B cell (primary cell): ENCODE measurements at regions not wholly inside any gene's neighbourhood (a gene's known extent, or its start where the extent isn't known, plus 50 kb on each side); places are given as distances from the start of the nearest gene placed in this dataset.

Source experiments
- CTCF ChIP-seq: fragments of 200-600 bp; IDR thresholded peaks from one replicate; pipeline ENCODE4 v1.8.0; 2022; ENCODE audit warnings: antibody characterized with exemption, mild to moderate bottlenecking
- EZH2 ChIP-seq: IDR thresholded peaks from 2 replicates; pipeline ENCODE4 v1.6.1; 2012; ENCODE audit warnings: borderline replicate concordance, low read depth, mild to moderate bottlenecking, moderate library complexity, low read length; ENCODE audit not compliant: insufficient read depth, poor library complexity, severe bottlenecking

- no peak for TF ChIP-seq CTCF
- no peak for TF ChIP-seq EZH2
These were observed 130.9 kb upstream of the PTPN1 start for GRCh38 chr20:50379049-50379990.
